PC-9 (cell line): ENCODE measurements at regions not wholly inside any gene's neighbourhood (a gene's known extent, or its start where the extent isn't known, plus 50 kb on each side); places are given as distances from the start of the nearest gene placed in this dataset.
A peak's percentile ranks its signal among the peaks of the same experiment; 100 is the strongest.

Experiments used
- BruUV-seq: library from RNA; stranded (reverse); fragments of 400-500 nt; replicated peaks from 2 replicates; lab custom pipeline; 2021; lab: Mats Ljungman, UMichigan
- CTCF ChIA-PET: fragments of 300-600 bp; sonication (Branson Sonifier 250); formaldehyde crosslinking; loops from one replicate; lab custom pipeline; 2022; ENCODE audit warnings: antibody characterized with exemption; lab: Charles Lee
- POLR2A ChIA-PET: fragments of 300-600 bp; sonication (Branson Sonifier 250); formaldehyde crosslinking; loops from one replicate; lab custom pipeline; 2022; ENCODE audit warnings: antibody characterized with exemption; ENCODE audit not compliant: unreplicated experiment; lab: Charles Lee
- DNase-seq, 2 experiments: peaks; one replicate each; pipeline versions ENCODE4 v3.0.0 to v3.0.0-alpha.2; 2015 to 2022; ENCODE audit warnings: mixed read lengths in 1 of 2
- H2AFZ ChIP-seq: fragments of 200-600 bp; sonication (generic); 2 replicates; pipeline ENCODE4 v1.8.1; 2017; ENCODE audit warnings: antibody characterized with exemption
- H3F3A ChIP-seq: fragments of 200-600 bp; sonication (generic); 2 replicates; pipeline ENCODE4 v1.8.1; 2017; ENCODE audit warnings: antibody characterized with exemption, mild to moderate bottlenecking, low read depth; ENCODE audit not compliant: insufficient read depth
- H3K27ac ChIP-seq: fragments of 200-600 bp; sonication (generic); 2 replicates; pipeline ENCODE4 v1.6.1; 2016; ENCODE audit warnings: mixed run types
- H3K27me3 ChIP-seq: fragments of 200-600 bp; sonication (generic); 2 replicates; pipeline ENCODE4 v1.6.1; 2016; ENCODE audit warnings: low read depth, mixed run types; ENCODE audit not compliant: insufficient read depth
- H3K36me3 ChIP-seq: fragments of 200-600 bp; sonication (generic); 2 replicates; pipeline ENCODE4 v1.6.1; 2016; ENCODE audit warnings: low read depth, mixed run types
- H3K4me1 ChIP-seq: fragments of 200-600 bp; sonication (generic); replicated peaks from 2 replicates; pipeline ENCODE4 v1.6.1; 2016; ENCODE audit warnings: mixed run types; ENCODE audit not compliant: insufficient read depth
- H3K4me2 ChIP-seq: fragments of 200-600 bp; sonication (generic); 2 replicates; pipeline ENCODE4 v1.6.1; 2017; ENCODE audit warnings: mixed run types
- H3K4me3 ChIP-seq: fragments of 200-600 bp; sonication (generic); 2 replicates; pipeline ENCODE4 v1.6.1; 2016; ENCODE audit warnings: mixed run types
- H3K79me2 ChIP-seq: fragments of 200-600 bp; sonication (generic); 2 replicates; pipeline ENCODE4 v1.6.1; 2017; ENCODE audit warnings: low read depth, mixed run types
- H3K9me2 ChIP-seq: fragments of 200-600 bp; sonication (generic); 2 replicates; pipeline ENCODE4 v1.8.1; 2017; ENCODE audit warnings: mild to moderate bottlenecking; ENCODE audit not compliant: insufficient read depth
- H3K9me3 ChIP-seq: fragments of 200-600 bp; sonication (generic); 2 replicates; pipeline ENCODE4 v1.8.1; 2016; ENCODE audit warnings: low read depth; ENCODE audit not compliant: insufficient read depth
- H4K20me1 ChIP-seq: fragments of 200-600 bp; sonication (generic); 2 replicates; pipeline ENCODE4 v1.8.1; 2017; ENCODE audit not compliant: insufficient read depth
- CTCF ChIP-seq: fragments of 200-600 bp; sonication (generic); conservative IDR thresholded peaks from 2 replicates; pipeline ENCODE4 v1.6.1; 2017; ENCODE audit warnings: mixed run types, antibody characterized with exemption, mild to moderate bottlenecking, moderate library complexity
- EZH2 ChIP-seq: fragments of 200-600 bp; sonication (generic); IDR thresholded peaks from 2 replicates; pipeline ENCODE4 v1.8.0; 2017; ENCODE audit warnings: antibody characterized with exemption, low read depth
- intact Hi-C: fragments of 100-400 bp; cut with micrococcal nuclease; formaldehyde crosslinking; loops from one replicate; pipeline ENCODE4 v1.10.0; 2022; ENCODE audit not compliant: unreplicated experiment

DNA sequence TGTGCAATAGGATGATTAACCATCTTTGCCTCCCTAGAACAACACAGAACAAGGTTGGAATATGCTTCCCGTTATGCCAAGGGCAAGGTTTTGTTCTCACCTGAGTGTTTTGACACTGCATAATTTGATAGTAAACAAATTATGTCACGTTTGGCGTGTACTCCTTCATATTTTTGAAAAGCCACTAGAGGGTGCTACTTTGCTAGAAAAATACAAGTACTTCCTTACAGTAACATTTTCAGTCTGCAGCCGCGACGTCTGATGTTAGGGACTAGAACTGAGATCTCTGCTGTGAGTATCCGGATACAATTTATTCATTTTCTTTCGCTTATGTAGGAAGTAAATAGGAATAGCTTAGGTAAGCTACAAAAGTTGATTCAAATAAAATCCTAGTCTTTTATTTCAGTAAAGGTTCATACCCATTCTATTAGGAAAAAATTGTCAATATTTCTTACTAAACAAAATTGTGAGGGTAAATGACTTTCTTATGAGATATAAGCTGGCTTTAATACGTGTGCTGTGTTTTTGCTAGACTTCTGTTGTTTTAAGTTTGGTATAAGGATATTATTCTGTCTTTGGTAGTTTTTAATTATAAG is 181.1 kb upstream of the WDFY3 start:
- Histone ChIP-seq H2AFZ (no peak overlapping the region), H4K20me1 (no peaks in the 10 kb centered on the region), H3F3A (no peaks in the 10 kb centered on the region), H3K4me1 (no peaks in the 10 kb centered on the region), H3K9me3 (no peaks in the 10 kb centered on the region), H3K9me2 (no peaks in the 10 kb centered on the region), H3K27me3 (no peaks in the 10 kb centered on the region), H3K4me3 (no peak overlapping the region), H3K4me2 (peak overlapping the region; percentile 34; the same call in 1 of the 2 replicates), H3K36me3 (no peaks in the 10 kb centered on the region), H3K27ac (no peak overlapping the region), H3K79me2 (no peaks in the 10 kb centered on the region)
- peak; percentile 72 for TF ChIP-seq CTCF
- no peak for TF ChIP-seq EZH2
- intact Hi-C loops: loop anchor here (1.0 to 2.0 kb wide), 2 partner anchors 223 to 601 kb away; no protein-coding TSS in a partner anchor
- ChIA-PET CTCF (interaction anchor here (0.6 to 1.3 kb wide), 2 partner anchors 12 to 221 kb away, joined by 4 read pairs; no protein-coding TSS in a partner anchor), POLR2A (no interaction called here)
- DNase-seq: peak; percentile 10 to 59
- no TSS peak for BruUV-seq

DNA sequence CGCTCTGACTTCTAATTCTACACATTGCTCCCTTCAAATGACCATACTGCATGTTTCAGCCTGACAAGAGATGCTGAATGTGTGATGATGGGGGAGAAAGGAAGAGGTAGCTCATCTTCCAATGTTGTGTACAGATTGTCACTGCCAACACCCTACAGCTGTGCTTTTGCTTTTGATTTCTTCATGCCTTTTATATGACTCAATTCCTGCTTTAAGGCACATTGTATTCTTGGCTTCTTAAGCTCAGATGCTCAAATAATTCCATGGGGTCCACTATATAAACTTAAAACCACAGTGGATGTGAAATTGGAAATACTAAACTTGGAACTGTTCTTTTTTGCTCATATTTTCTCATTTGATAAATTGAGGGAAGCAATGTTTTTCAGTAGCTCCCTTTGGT is 183.2 kb upstream of the WDFY3 start:
- H3K79me2 ChIP-seq: no peaks in the 10 kb centered on the region
- TF ChIP-seq EZH2 (no peak), CTCF (no peak)
- no peak overlapping the region for H3K27ac ChIP-seq
- H3K36me3 ChIP-seq: no peaks in the 10 kb centered on the region
- DNase-seq: no peak
- BruUV-seq: no TSS peak
- CTCF ChIA-PET: no interaction called here
- no peaks in the 10 kb centered on the region for H3F3A ChIP-seq
- no peak overlapping the region for H2AFZ ChIP-seq
- intact Hi-C loops: no loop called here
- POLR2A ChIA-PET: interaction anchor here (0.6 kb wide), 1 partner anchor 143 kb away, joined by 3 read pairs; no protein-coding TSS in a partner anchor
- no peaks in the 10 kb centered on the region for H3K4me1 ChIP-seq
- no peaks in the 10 kb centered on the region for H3K9me3 ChIP-seq
- no peaks in the 10 kb centered on the region for H4K20me1 ChIP-seq
- H3K4me3 ChIP-seq: no peak overlapping the region
- no peaks in the 10 kb centered on the region for H3K9me2 ChIP-seq
- H3K27me3 ChIP-seq: no peaks in the 10 kb centered on the region
- no peak overlapping the region for H3K4me2 ChIP-seq

GRCh38 chr4:85151371-85151770 is 184.9 kb upstream of the WDFY3 start:
- intact Hi-C loops: no loop called here
- H3K27me3 ChIP-seq: no peaks in the 10 kb centered on the region
- DNase-seq: no peak
- TF ChIP-seq CTCF (no peak), EZH2 (no peak)
- no peak overlapping the region for H3K4me2 ChIP-seq
- ChIA-PET CTCF (no interaction called here), POLR2A (no interaction called here)
- no peaks in the 10 kb centered on the region for H3K9me3 ChIP-seq
- H3K36me3 ChIP-seq: no peaks in the 10 kb centered on the region
- no peaks in the 10 kb centered on the region for H3K79me2 ChIP-seq
- H3K4me3 ChIP-seq: no peak overlapping the region
- H4K20me1 ChIP-seq: no peaks in the 10 kb centered on the region
- no peaks in the 10 kb centered on the region for H3F3A ChIP-seq
- no peaks in the 10 kb centered on the region for H3K9me2 ChIP-seq
- BruUV-seq: no TSS peak
- no peak overlapping the region for H3K27ac ChIP-seq
- no peak overlapping the region for H2AFZ ChIP-seq
- H3K4me1 ChIP-seq: no peaks in the 10 kb centered on the region
